Stimulated activated CD4-positive, alpha-beta T cell treated with anti-CD3 and anti-CD28 coated beads, Interleukin-1b, Interleukin-23, amount 100 ng/mL, for 24 hours (primary cell): ENCODE measurements at regions not wholly inside any gene's neighbourhood (a gene's known extent, or its start where the extent isn't known, plus 50 kb on each side); places are given as distances from the start of the nearest gene placed in this dataset.

Source experiments
- DNase-seq, 4 experiments: peaks; one replicate each; pipeline ENCODE4 v3.0.0-alpha.2; 2020; ENCODE audit warnings: low read depth in 4 of 4, low spot score in 1 of 4

- DNase-seq = no peak
These were observed 177.5 kb downstream of the ANKRD50 start for GRCh38 chr4:124535003-124535402.

GRCh38 chr4:124536946-124537345, 175.6 kb downstream of the ANKRD50 start:
- no peak for DNase-seq

GRCh38 chr4:124537971-124538370, 174.6 kb downstream of the ANKRD50 start:
- no peak for DNase-seq

GRCh38 chr4:124540014-124540413, 172.5 kb downstream of the ANKRD50 start:
- no peak for DNase-seq

GRCh38 chr4:124541652-124542420, 170.7 kb downstream of the ANKRD50 start:
- no peak for DNase-seq

GRCh38 chr4:124555959-124556358, 156.6 kb downstream of the ANKRD50 start:
- DNase-seq = no peak

GRCh38 chr4:124564121-124564520, 148.4 kb downstream of the ANKRD50 start:
- DNase-seq = no peak

- DNase-seq = no peak
These were observed 147.2 kb downstream of the ANKRD50 start for GRCh38 chr4:124565371-124565770.

- DNase-seq = no peak
These were observed 146.5 kb downstream of the ANKRD50 start for GRCh38 chr4:124566030-124566429.

GRCh38 chr4:124573056-124573455, 139.5 kb downstream of the ANKRD50 start:
- DNase-seq = no peak

- no peak for DNase-seq
These were observed 132.6 kb downstream of the ANKRD50 start for GRCh38 chr4:124579896-124580295.

- no peak for DNase-seq
These were observed 128.7 kb downstream of the ANKRD50 start for GRCh38 chr4:124583797-124584196.

GRCh38 chr4:124589786-124590185, 122.7 kb downstream of the ANKRD50 start:
- no peak for DNase-seq

GRCh38 chr4:124590480-124590879, 122.1 kb downstream of the ANKRD50 start:
- DNase-seq = no peak

- DNase-seq = no peak
These were observed 120.9 kb downstream of the ANKRD50 start for GRCh38 chr4:124591637-124592036.

GRCh38 chr4:124593494-124593893, 119.0 kb downstream of the ANKRD50 start:
- DNase-seq = no peak

- no peak for DNase-seq
These were observed 117.6 kb downstream of the ANKRD50 start for GRCh38 chr4:124594945-124595344.

- no peak for DNase-seq
These were observed 115.7 kb downstream of the ANKRD50 start for GRCh38 chr4:124596816-124597215.

- no peak for DNase-seq
These were observed 102.3 kb downstream of the ANKRD50 start for GRCh38 chr4:124610211-124610610.
